ENCODE measurements at regions not wholly inside any gene's neighbourhood (a gene's known extent, or its start where the extent isn't known, plus 50 kb on each side); places are given as distances from the start of the nearest gene placed in this dataset.
A peak's percentile ranks its signal among the peaks of the same experiment; 100 is the strongest.
"Not testable (repeated sequence)": the region's sequence is repeated elsewhere in the genome, so short reads cannot be mapped to it uniquely, and the experiment has no call there.

- DNase-seq (ENCODE audit: low spot score): no peak
Measured at GRCh38 chr18:68429841-68430240, 285.1 kb downstream of the TMX3 start.

- DNase-seq (ENCODE audit: low spot score): no peak
Measured at GRCh38 chr18:68429111-68429510, 285.8 kb downstream of the TMX3 start.

- no peak for DNase-seq (ENCODE audit: low spot score)
Measured at GRCh38 chr18:68428661-68429060, 286.2 kb downstream of the TMX3 start.

GRCh38 chr18:68427951-68428401 lies 286.9 kb downstream of the TMX3 start:
- peak; percentile 52 for DNase-seq (ENCODE audit: low spot score)

GRCh38 chr18:68426731-68427315 lies 288.1 kb downstream of the TMX3 start:
- DNase-seq (ENCODE audit: low spot score): no peak

- DNase-seq (ENCODE audit: low spot score): no peak
Measured at GRCh38 chr18:68418881-68419280, 296.0 kb downstream of the TMX3 start.

GRCh38 chr18:68418226-68418868 lies 296.6 kb downstream of the TMX3 start:
- no peak for DNase-seq (ENCODE audit: low spot score)

- no peak for DNase-seq (ENCODE audit: low spot score)
Measured at GRCh38 chr18:68417826-68418225, 297.1 kb downstream of the TMX3 start.

GRCh38 chr18:68417166-68417799 lies 297.6 kb downstream of the TMX3 start:
- DNase-seq (ENCODE audit: low spot score): no peak

- DNase-seq (ENCODE audit: low spot score): no peak
Measured at GRCh38 chr18:68414407-68414806, 300.5 kb downstream of the TMX3 start.

GRCh38 chr18:68409576-68409975 lies 305.3 kb downstream of the TMX3 start:
- no peak for DNase-seq (ENCODE audit: low spot score)

GRCh38 chr18:68406761-68407160 lies 308.1 kb downstream of the TMX3 start:
- DNase-seq (ENCODE audit: low spot score): peak; percentile 12

GRCh38 chr18:68402784-68403183 lies 312.1 kb downstream of the TMX3 start:
- no peak for DNase-seq (ENCODE audit: low spot score)

- no peak for DNase-seq (ENCODE audit: low spot score)
Measured at GRCh38 chr18:68400889-68401288, 314.0 kb downstream of the TMX3 start.

- no peak for DNase-seq (ENCODE audit: low spot score)
Measured at GRCh38 chr18:68399721-68400120, 315.2 kb downstream of the TMX3 start.

- no peak for DNase-seq (ENCODE audit: low spot score)
Measured at GRCh38 chr18:68397241-68398035, 317.5 kb downstream of the TMX3 start.

- DNase-seq (ENCODE audit: low spot score): no peak
Measured at GRCh38 chr18:68394705-68395104, 320.2 kb downstream of the TMX3 start.

GRCh38 chr18:68391801-68392200 lies 323.1 kb downstream of the TMX3 start:
- DNase-seq (ENCODE audit: low spot score): no peak

- no peak for DNase-seq (ENCODE audit: low spot score)
Measured at GRCh38 chr18:68387246-68387645, 327.7 kb downstream of the TMX3 start.

- not testable (repeated sequence) for DNase-seq (ENCODE audit: low spot score)
Measured at GRCh38 chr18:68383979-68384378, 330.9 kb downstream of the TMX3 start.

GRCh38 chr18:68376926-68377325 lies 338.0 kb downstream of the TMX3 start:
- no peak for DNase-seq (ENCODE audit: low spot score)

GRCh38 chr18:68362907-68363306 lies 352.0 kb downstream of the TMX3 start:
- DNase-seq (ENCODE audit: low spot score): no peak

GRCh38 chr18:68355637-68356036 lies 359.3 kb downstream of the TMX3 start:
- DNase-seq (ENCODE audit: low spot score): no peak

Data from globus pallidus (tissue), 1 donor.